SU-DHL-6 (cell line): ENCODE measurements at regions not wholly inside any gene's neighbourhood (a gene's known extent, or its start where the extent isn't known, plus 50 kb on each side); places are given as distances from the start of the nearest gene placed in this dataset.

Experiments
- H2AFZ ChIP-seq: fragments of 200-600 bp; sonication (generic); 2 replicates; pipeline ENCODE4 v1.6.1; 2014; ENCODE audit warnings: low read depth, mild to moderate bottlenecking, moderate library complexity, mixed read lengths, antibody characterized with exemption, low read length; ENCODE audit not compliant: severe bottlenecking
- H3F3A ChIP-seq: fragments of 200-600 bp; shearing (Covaris generic); 2 replicates; pipeline ENCODE4 v1.6.0; 2016; ENCODE audit warnings: antibody characterized with exemption, mild to moderate bottlenecking; ENCODE audit not compliant: insufficient read depth
- H3K27ac ChIP-seq: fragments of 200-600 bp; sonication (generic); 2 replicates; pipeline ENCODE4 v1.5.1; 2016; ENCODE audit warnings: low read depth, mild to moderate bottlenecking, low read length, moderate library complexity, mixed read lengths
- H3K27me3 ChIP-seq: fragments of 200-600 bp; sonication (generic), shearing (Covaris generic); 2 replicates; pipeline ENCODE4 v1.6.0; 2014; ENCODE audit warnings: mild to moderate bottlenecking, low read length
- H3K36me3 ChIP-seq: fragments of 200-600 bp; sonication (generic); 2 replicates; pipeline ENCODE4 v1.6.1; 2014; ENCODE audit warnings: mild to moderate bottlenecking, low read length, mixed read lengths
- H3K4me2 ChIP-seq: fragments of 300-600, 200-600 bp; shearing (Covaris generic), sonication (generic); 2 replicates; pipeline ENCODE4 v1.6.0; 2014; ENCODE audit warnings: low read length, low read depth, mild to moderate bottlenecking; ENCODE audit not compliant: poor library complexity, severe bottlenecking
- H3K4me3 ChIP-seq: fragments of 200-600 bp; sonication (generic); 2 replicates; pipeline ENCODE4 v1.5.1; 2014; ENCODE audit warnings: antibody characterized with exemption, low read length, mild to moderate bottlenecking, mixed read lengths; ENCODE audit not compliant: insufficient read depth, poor library complexity, severe bottlenecking
- H3K79me2 ChIP-seq: fragments of 200-600 bp; sonication (generic); 2 replicates; pipeline ENCODE4 v1.6.1; 2014; ENCODE audit warnings: mild to moderate bottlenecking, low read length, moderate library complexity; ENCODE audit not compliant: insufficient read depth
- H3K9ac ChIP-seq: fragments of 200-600 bp; sonication (generic); 2 replicates; pipeline ENCODE4 v1.7.0; 2014; ENCODE audit warnings: mild to moderate bottlenecking, low read length
- H3K9me2 ChIP-seq: fragments of 200-600 bp; sonication (generic); replicated peaks from 2 replicates; pipeline ENCODE4 v1.6.1; 2014; ENCODE audit warnings: low read length; ENCODE audit not compliant: insufficient read depth
- H3K9me3 ChIP-seq: fragments of 200-600 bp; sonication (generic); 2 replicates; pipeline ENCODE4 v1.6.1; 2014; ENCODE audit warnings: low read length, mixed read lengths; ENCODE audit not compliant: insufficient read depth
- H4K20me1 ChIP-seq: fragments of 200-600 bp; sonication (generic); 2 replicates; pipeline ENCODE4 v1.6.1; 2014; ENCODE audit warnings: low read depth, mild to moderate bottlenecking, antibody characterized with exemption, low read length, moderate library complexity, mixed read lengths
- CTCF ChIP-seq: fragments of 200-600 bp; sonication (generic); IDR thresholded peaks from one replicate; pipeline ENCODE4 v1.5.1; 2017; ENCODE audit warnings: antibody characterized with exemption, mild to moderate bottlenecking, low read length, moderate library complexity; ENCODE audit not compliant: insufficient read depth, poor library complexity, severe bottlenecking
- EZH2phosphoT487 ChIP-seq: fragments of 200-600 bp; sonication (generic), shearing (Covaris generic); conservative IDR thresholded peaks from 2 replicates; pipeline ENCODE4 v1.6.1; 2018; ENCODE audit warnings: mild to moderate bottlenecking, antibody characterized with exemption, low read length, moderate library complexity, mixed read lengths

GRCh38 chr13:105207572-105208293, 1327.7 kb downstream of the EFNB2 start:
- no peaks in the 10 kb centered on the region for H3K9me2 ChIP-seq
- H3K36me3 ChIP-seq, result no peaks in the 10 kb centered on the region
- no peak overlapping the region for H2AFZ ChIP-seq
- H3K4me2 ChIP-seq, result no peak overlapping the region
- no peaks in the 10 kb centered on the region for H3K27me3 ChIP-seq
- H3F3A ChIP-seq, result no peaks in the 10 kb centered on the region
- no peaks in the 10 kb centered on the region for H3K79me2 ChIP-seq
- no peak overlapping the region for H3K27ac ChIP-seq
- TF ChIP-seq CTCF (no peak), EZH2phosphoT487 (no peak)
- H3K4me3 ChIP-seq, result no peak overlapping the region
- H3K9me3 ChIP-seq, result no peaks in the 10 kb centered on the region
- no peak overlapping the region for H3K9ac ChIP-seq
- H4K20me1 ChIP-seq, result no peaks in the 10 kb centered on the region

- Histone ChIP-seq H3K27ac (no peak overlapping the region), H3K4me3 (no peak overlapping the region), H3K9me2 (no peaks in the 10 kb centered on the region), H4K20me1 (no peaks in the 10 kb centered on the region), H3F3A (no peaks in the 10 kb centered on the region), H3K79me2 (no peaks in the 10 kb centered on the region), H3K9me3 (no peaks in the 10 kb centered on the region), H2AFZ (no peak overlapping the region), H3K9ac (no peak overlapping the region), H3K27me3 (no peaks in the 10 kb centered on the region), H3K4me2 (no peak overlapping the region), H3K36me3 (no peaks in the 10 kb centered on the region)
- TF ChIP-seq EZH2phosphoT487, result no peak
These were observed 1333.1 kb downstream of the EFNB2 start for GRCh38 chr13:105202354-105202753.

- H3F3A ChIP-seq, result no peaks in the 10 kb centered on the region
- no peaks in the 10 kb centered on the region for H3K9me2 ChIP-seq
- TF ChIP-seq EZH2phosphoT487, result no peak
- no peak for TF ChIP-seq CTCF
- H3K4me2 ChIP-seq, result no peak overlapping the region
- no peaks in the 10 kb centered on the region for H3K9me3 ChIP-seq
- H3K4me3 ChIP-seq, result no peak overlapping the region
- no peaks in the 10 kb centered on the region for H3K36me3 ChIP-seq
- H3K9ac ChIP-seq, result no peak overlapping the region
- no peaks in the 10 kb centered on the region for H3K27me3 ChIP-seq
- H3K79me2 ChIP-seq, result no peaks in the 10 kb centered on the region
- H4K20me1 ChIP-seq, result no peaks in the 10 kb centered on the region
- H2AFZ ChIP-seq, result no peak overlapping the region
- no peak overlapping the region for H3K27ac ChIP-seq
These were observed 1334.1 kb downstream of the EFNB2 start for GRCh38 chr13:105201351-105201750.

- H3K4me3 ChIP-seq, result no peak overlapping the region
- H4K20me1 ChIP-seq, result no peaks in the 10 kb centered on the region
- no peaks in the 10 kb centered on the region for H3K9me3 ChIP-seq
- no peak overlapping the region for H3K9ac ChIP-seq
- no peaks in the 10 kb centered on the region for H3K79me2 ChIP-seq
- TF ChIP-seq CTCF (no peak), EZH2phosphoT487 (no peak)
- no peak overlapping the region for H2AFZ ChIP-seq
- no peaks in the 10 kb centered on the region for H3K9me2 ChIP-seq
- no peak overlapping the region for H3K4me2 ChIP-seq
- no peaks in the 10 kb centered on the region for H3F3A ChIP-seq
- H3K27ac ChIP-seq, result no peak overlapping the region
- H3K36me3 ChIP-seq, result no peaks in the 10 kb centered on the region
- H3K27me3 ChIP-seq, result no peaks in the 10 kb centered on the region
These were observed 1335.3 kb downstream of the EFNB2 start for GRCh38 chr13:105200181-105200580.
